ENCODE measurements at regions not wholly inside any gene's neighbourhood (a gene's known extent, or its start where the extent isn't known, plus 50 kb on each side); places are given as distances from the start of the nearest gene placed in this dataset.

DNA sequence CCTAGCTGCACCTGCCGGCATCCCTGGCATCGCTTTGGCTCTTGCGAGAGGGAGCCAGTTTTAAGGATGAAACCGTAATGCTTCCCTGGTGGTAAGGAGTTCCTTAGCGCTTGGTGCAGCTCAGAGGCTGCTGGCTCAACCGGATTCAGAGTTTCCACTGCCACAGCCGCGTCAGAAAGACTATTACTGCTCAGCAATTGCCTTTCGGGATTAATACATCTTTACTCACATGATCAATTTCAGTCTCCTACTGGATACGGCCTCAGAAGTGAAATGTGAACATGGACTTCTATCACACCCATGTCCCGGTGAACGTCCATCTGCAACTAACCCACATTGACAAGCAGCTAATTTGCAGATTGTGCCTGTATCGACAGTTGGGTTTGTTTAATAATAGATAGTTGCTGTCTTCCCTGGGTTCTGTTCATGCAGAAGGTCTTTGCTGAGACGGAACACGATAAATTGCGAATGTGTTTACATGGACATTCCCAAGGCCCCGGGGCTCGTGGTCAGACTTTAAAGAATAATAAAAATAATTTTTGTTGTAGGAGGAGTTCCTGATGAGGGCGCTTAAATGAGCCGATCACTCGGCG is 175.4 kb downstream of the ENGASE start:
- Histone ChIP-seq H3K4me3 (replicated peaks in 1 of 3; ENCODE audit: insufficient read depth in 1 of 3, low read depth in 1 of 3, low read length in 3 of 3) (no peak overlapping the region), H3K4me2 (ENCODE audit: insufficient read depth, low read length) (no peak overlapping the region), H2AFZ (ENCODE audit: low read depth, low read length) (no peak overlapping the region), H3K4me1 (ENCODE audit: control insufficient read depth, extremely low read depth, insufficient read depth, low read length) (no peaks in the 10 kb centered on the region), H3K9ac (replicated peaks; ENCODE audit: extremely low read depth, insufficient read depth, low read length) (no peak overlapping the region), H3K27ac (ENCODE audit: insufficient read depth, low read depth, low read length) (no peak overlapping the region), H3K27me3 (ENCODE audit: control insufficient read depth in 2 of 2, insufficient read depth in 2 of 2, low read length in 2 of 2) (no peaks in the 10 kb centered on the region), H4K20me1 (replicated peaks; ENCODE audit: control insufficient read depth, extremely low read depth, insufficient read depth, low read length) (no peaks in the 10 kb centered on the region), H3K79me2 (ENCODE audit: control insufficient read depth, insufficient read depth, low read length) (no peaks in the 10 kb centered on the region), H3K9me1 (replicated peaks; ENCODE audit: control insufficient read depth, extremely low read depth, insufficient read depth, low read length) (no peaks in the 10 kb centered on the region), H3K36me3 (ENCODE audit: control insufficient read depth in 2 of 2, extremely low read depth in 1 of 2, insufficient read depth in 2 of 2, low read length in 2 of 2) (no peaks in the 10 kb centered on the region), H3K9me3 (replicated peaks; ENCODE audit: control insufficient read depth, insufficient read depth, low read length) (no peaks in the 10 kb centered on the region)
- DNase-seq (ENCODE audit: low read depth, low spot score) (no peak), FAIRE-seq (no peak)
- dilution Hi-C loops (cut with MboI; ENCODE audit: extremely low pct_ligation_motif_present, low sequenced_read_pairs): no loop called here
- TF ChIP-seq FOS (IDR thresholded peaks at IDR 0.05; ENCODE audit: borderline replicate concordance, insufficient read depth, low read length) (no peak), POLR2AphosphoS5 (IDR thresholded peaks at IDR 0.05; ENCODE audit: insufficient read depth, low read depth, low read length) (no peak), MYC (IDR thresholded peaks at IDR 0.05; ENCODE audit: low read depth, low read length) (no peak), EZH2 (IDR thresholded peaks at IDR 0.05; ENCODE audit: borderline replicate concordance, low read depth, low read length, severe bottlenecking) (no peak), JUN (IDR thresholded peaks at IDR 0.05; ENCODE audit: borderline replicate concordance, insufficient read depth, insufficient read length, low read depth) (no peak), POLR2A (IDR thresholded peaks at IDR 0.05; ENCODE audit: low read depth, low read length) (no peak), GATA2 (IDR thresholded peaks at IDR 0.05; ENCODE audit: insufficient read depth, insufficient read length, low read depth, low read length) (no peak)
- TF ChIP-seq, protein P1, sequence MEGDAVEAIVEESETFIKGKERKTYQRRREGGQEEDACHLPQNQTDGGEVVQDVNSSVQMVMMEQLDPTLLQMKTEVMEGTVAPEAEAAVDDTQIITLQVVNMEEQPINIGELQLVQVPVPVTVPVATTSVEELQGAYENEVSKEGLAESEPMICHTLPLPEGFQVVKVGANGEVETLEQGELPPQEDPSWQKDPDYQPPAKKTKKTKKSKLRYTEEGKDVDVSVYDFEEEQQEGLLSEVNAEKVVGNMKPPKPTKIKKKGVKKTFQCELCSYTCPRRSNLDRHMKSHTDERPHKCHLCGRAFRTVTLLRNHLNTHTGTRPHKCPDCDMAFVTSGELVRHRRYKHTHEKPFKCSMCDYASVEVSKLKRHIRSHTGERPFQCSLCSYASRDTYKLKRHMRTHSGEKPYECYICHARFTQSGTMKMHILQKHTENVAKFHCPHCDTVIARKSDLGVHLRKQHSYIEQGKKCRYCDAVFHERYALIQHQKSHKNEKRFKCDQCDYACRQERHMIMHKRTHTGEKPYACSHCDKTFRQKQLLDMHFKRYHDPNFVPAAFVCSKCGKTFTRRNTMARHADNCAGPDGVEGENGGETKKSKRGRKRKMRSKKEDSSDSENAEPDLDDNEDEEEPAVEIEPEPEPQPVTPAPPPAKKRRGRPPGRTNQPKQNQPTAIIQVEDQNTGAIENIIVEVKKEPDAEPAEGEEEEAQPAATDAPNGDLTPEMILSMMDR (IDR thresholded peaks at IDR 0.05; ENCODE audit: extremely low read depth in 1 of 2, insufficient read depth in 1 of 2, low read depth in 1 of 2, low read length in 2 of 2): no peak
- TF ChIP-seq, protein P2, sequence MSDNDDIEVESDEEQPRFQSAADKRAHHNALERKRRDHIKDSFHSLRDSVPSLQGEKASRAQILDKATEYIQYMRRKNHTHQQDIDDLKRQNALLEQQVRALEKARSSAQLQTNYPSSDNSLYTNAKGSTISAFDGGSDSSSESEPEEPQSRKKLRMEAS (IDR thresholded peaks at IDR 0.05; ENCODE audit: insufficient read depth, insufficient read length): no peak
- ChIA-PET POLR2A (no interaction called here), CTCF (no interaction called here)
- intact Hi-C loops (cut with micrococcal nuclease): no loop called here
- BruUV-seq (replicated peaks): no TSS peak
